HEK293T (cell line): ENCODE measurements at regions not wholly inside any gene's neighbourhood (a gene's known extent, or its start where the extent isn't known, plus 50 kb on each side); places are given as distances from the start of the nearest gene placed in this dataset.

ENCODE experiments used
- CTCF ChIA-PET: fragments of 350-600 bp; formaldehyde crosslinking; extraction: SDS; loops from one replicate; lab custom pipeline; 2021; ENCODE audit warnings: antibody characterized with exemption, inconsistent platforms; lab: Yijun Ruan, JAX
- POLR2A ChIA-PET: fragments of 350-600 bp; formaldehyde crosslinking; extraction: SDS; loops from one replicate; lab custom pipeline; 2020; ENCODE audit warnings: antibody characterized with exemption, inconsistent platforms; lab: Yijun Ruan, JAX
- DNase-seq: peaks from one replicate; pipeline ENCODE4 v3.0.0; 2012; ENCODE audit warnings: mixed read lengths; ENCODE audit errors: extremely low spot score
- ARNT ChIP-seq: fragments of 450-650 bp; IDR thresholded peaks from 2 replicates; pipeline ENCODE4 v1.6.1; 2017; ENCODE audit warnings: mild to moderate bottlenecking
- BHLHE40 ChIP-seq: fragments of 450-650 bp; IDR thresholded peaks from 2 replicates; pipeline ENCODE4 v1.6.1; 2016; ENCODE audit warnings: mild to moderate bottlenecking, moderate library complexity, borderline replicate concordance
- CTBP1 ChIP-seq: fragments of 450-650 bp; IDR thresholded peaks from 2 replicates; pipeline ENCODE4 v1.6.1; 2016; ENCODE audit warnings: borderline replicate concordance
- ELF4 ChIP-seq: fragments of 450-650 bp; IDR thresholded peaks from 2 replicates; pipeline ENCODE4 v1.6.1; 2017; ENCODE audit warnings: antibody characterized with exemption
- FOXA1 ChIP-seq: fragments of 450-650 bp; IDR thresholded peaks from 2 replicates; pipeline ENCODE4 v1.6.1; 2016; ENCODE audit warnings: mild to moderate bottlenecking
- FOXK2 ChIP-seq: fragments of 450-650 bp; IDR thresholded peaks from 2 replicates; pipeline ENCODE4 v1.6.1; 2016; ENCODE audit warnings: mild to moderate bottlenecking
- FOXM1 ChIP-seq: fragments of 450-650 bp; IDR thresholded peaks from 2 replicates; pipeline ENCODE4 v1.6.1; 2017; ENCODE audit warnings: mild to moderate bottlenecking, borderline replicate concordance
- HDGF ChIP-seq: fragments of 450-650 bp; IDR thresholded peaks from 2 replicates; pipeline ENCODE4 v1.6.1; 2017; ENCODE audit warnings: antibody characterized with exemption, borderline replicate concordance
- L3MBTL2 ChIP-seq: fragments of 450-650 bp; conservative IDR thresholded peaks from 2 replicates; pipeline ENCODE4 v1.6.1; 2016; ENCODE audit warnings: mild to moderate bottlenecking
- LEF1 ChIP-seq: fragments of 450-650 bp; IDR thresholded peaks from 2 replicates; pipeline ENCODE4 v1.6.1; 2017; ENCODE audit warnings: mild to moderate bottlenecking, borderline replicate concordance
- NFRKB ChIP-seq: fragments of 450-650 bp; IDR thresholded peaks from 2 replicates; pipeline ENCODE4 v1.6.1; 2016; ENCODE audit warnings: mild to moderate bottlenecking, moderate library complexity
- SP1 ChIP-seq: fragments of 450-650 bp; IDR thresholded peaks from 2 replicates; pipeline ENCODE4 v1.6.1; 2017
- SUZ12 ChIP-seq: fragments of 450-650 bp; IDR thresholded peaks from 2 replicates; pipeline ENCODE4 v1.6.1; 2016; ENCODE audit warnings: mild to moderate bottlenecking
- TARDBP ChIP-seq: fragments of 450-650 bp; IDR thresholded peaks from 2 replicates; pipeline ENCODE4 v1.6.1; 2016
- ZNF384 ChIP-seq: fragments of 450-650 bp; IDR thresholded peaks from 2 replicates; pipeline ENCODE4 v1.6.1; 2016
- TF ChIP-seq, protein P1 (sequence below): fragments of 450-650 bp; IDR thresholded peaks from 2 replicates; pipeline ENCODE4 v1.6.1; 2016

DNA sequence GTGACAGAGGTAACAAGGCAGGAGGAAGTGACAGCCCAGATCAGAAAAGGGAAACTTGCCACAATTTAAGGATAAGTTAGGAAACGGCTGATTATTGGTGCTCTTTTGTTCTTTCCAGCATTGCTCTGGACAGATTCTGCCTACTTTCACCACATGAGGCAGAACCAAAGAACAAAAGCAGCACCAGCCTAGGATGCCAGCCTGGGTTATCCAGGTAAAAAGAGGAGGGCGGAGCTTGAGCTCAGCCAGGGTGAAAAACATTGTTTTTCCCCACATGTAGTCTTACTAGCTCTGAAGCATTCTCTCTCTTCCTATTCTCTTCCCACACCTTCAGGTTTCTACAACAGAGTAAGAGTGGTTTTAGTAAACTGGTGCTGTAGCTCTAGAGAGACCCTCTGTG, 300.5 kb downstream of the TMX3 start:
- DNase-seq, result no peak
- ChIA-PET CTCF (no interaction called here), POLR2A (no interaction called here)
- TF ChIP-seq, protein P1, sequence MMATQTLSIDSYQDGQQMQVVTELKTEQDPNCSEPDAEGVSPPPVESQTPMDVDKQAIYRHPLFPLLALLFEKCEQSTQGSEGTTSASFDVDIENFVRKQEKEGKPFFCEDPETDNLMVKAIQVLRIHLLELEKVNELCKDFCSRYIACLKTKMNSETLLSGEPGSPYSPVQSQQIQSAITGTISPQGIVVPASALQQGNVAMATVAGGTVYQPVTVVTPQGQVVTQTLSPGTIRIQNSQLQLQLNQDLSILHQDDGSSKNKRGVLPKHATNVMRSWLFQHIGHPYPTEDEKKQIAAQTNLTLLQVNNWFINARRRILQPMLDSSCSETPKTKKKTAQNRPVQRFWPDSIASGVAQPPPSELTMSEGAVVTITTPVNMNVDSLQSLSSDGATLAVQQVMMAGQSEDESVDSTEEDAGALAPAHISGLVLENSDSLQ, result no peak
- no peak for TF ChIP-seq FOXM1
- TF ChIP-seq FOXA1, result no peak
- no peak for TF ChIP-seq SP1
- no peak for TF ChIP-seq LEF1
- no peak for TF ChIP-seq HDGF
- no peak for TF ChIP-seq ELF4

DNA sequence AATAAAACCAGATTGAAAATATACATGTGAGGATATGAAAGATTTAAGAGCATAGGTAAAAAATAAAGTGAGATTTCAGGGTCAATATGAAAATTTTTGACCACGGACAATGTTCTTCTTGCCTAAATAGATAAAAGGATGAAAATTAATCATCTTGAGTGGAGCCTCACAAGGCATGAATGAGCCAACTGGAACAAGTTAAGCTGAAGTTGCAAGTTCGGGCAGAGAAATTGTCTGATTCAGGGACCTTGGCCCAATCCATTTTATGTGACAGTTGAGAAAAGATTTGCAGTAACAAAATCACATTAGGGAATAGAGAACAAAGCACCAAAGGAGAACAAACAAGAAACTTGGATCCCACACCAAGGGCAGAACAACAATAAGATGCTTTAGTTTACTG, 305.3 kb downstream of the TMX3 start:
- DNase-seq, result no peak
- CTCF ChIA-PET, result no interaction called here
- POLR2A ChIA-PET, result no interaction called here
- no peak for TF ChIP-seq SUZ12
- TF ChIP-seq FOXA1, result no peak
- TF ChIP-seq SP1, result no peak
- no peak for TF ChIP-seq FOXK2
- no peak for TF ChIP-seq NFRKB
- TF ChIP-seq ARNT, result no peak
- no peak for TF ChIP-seq HDGF
- TF ChIP-seq BHLHE40, result no peak
- TF ChIP-seq CTBP1, result no peak
- TF ChIP-seq L3MBTL2, result no peak
- TF ChIP-seq, protein P1, result no peak
- no peak for TF ChIP-seq TARDBP
- TF ChIP-seq LEF1, result no peak
- TF ChIP-seq ELF4, result no peak
- TF ChIP-seq ZNF384, result no peak
- TF ChIP-seq FOXM1, result no peak

DNA sequence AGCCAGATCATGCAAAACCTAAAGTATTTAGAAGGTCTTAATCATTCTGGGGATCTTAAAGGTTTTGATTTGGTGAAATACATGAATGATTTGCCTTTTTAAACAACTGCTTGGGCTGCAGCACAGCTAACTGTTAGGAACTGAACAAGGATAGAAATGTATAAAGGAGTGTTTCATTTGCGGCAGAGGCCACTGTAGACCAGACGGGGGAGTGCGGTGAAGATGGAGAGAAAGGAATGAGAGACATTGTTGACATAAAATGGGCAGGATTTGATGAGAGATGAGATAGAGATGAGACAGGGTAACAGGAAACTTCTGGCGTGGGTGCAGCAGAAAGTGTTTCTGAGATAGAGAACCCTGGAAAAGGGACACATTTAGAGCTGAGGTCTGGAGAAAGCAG, 308.1 kb downstream of the TMX3 start:
- ChIA-PET CTCF (no interaction called here), POLR2A (interaction anchor here (0.6 kb wide), 1 partner anchor 98 kb away, joined by 3 read pairs; no protein-coding TSS in a partner anchor)
- TF ChIP-seq FOXK2, result no peak
- no peak for TF ChIP-seq FOXA1
- TF ChIP-seq, protein P1, result no peak
- TF ChIP-seq L3MBTL2, result no peak
- TF ChIP-seq FOXM1, result no peak
- TF ChIP-seq CTBP1, result no peak
- TF ChIP-seq LEF1, result no peak
- no peak for TF ChIP-seq NFRKB
- no peak for DNase-seq

DNA sequence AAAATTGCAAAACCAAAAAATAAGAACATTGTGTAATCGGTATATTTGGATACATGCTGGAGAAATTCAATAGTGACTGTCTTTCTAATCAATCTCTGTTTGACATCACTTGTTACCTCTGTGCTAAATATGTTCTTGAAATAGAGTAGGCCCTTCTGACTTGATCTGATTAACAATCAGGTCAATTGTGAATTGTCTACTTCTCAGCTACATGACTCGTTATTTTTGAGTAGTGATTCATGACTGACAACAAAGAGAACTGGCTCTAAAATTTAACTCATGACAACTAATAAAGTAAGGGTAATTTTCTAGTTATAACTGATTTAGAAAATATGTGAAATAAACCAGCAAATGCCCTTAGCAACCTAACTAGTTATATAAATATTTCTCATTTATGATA, 312.1 kb downstream of the TMX3 start:
- POLR2A ChIA-PET, result no interaction called here
- TF ChIP-seq CTBP1 (no peak), ELF4 (no peak), SP1 (no peak), LEF1 (no peak), FOXA1 (no peak), ARNT (no peak), L3MBTL2 (no peak), BHLHE40 (no peak)
- TF ChIP-seq, protein P1, result no peak
- CTCF ChIA-PET, result no interaction called here
- no peak for DNase-seq

DNA sequence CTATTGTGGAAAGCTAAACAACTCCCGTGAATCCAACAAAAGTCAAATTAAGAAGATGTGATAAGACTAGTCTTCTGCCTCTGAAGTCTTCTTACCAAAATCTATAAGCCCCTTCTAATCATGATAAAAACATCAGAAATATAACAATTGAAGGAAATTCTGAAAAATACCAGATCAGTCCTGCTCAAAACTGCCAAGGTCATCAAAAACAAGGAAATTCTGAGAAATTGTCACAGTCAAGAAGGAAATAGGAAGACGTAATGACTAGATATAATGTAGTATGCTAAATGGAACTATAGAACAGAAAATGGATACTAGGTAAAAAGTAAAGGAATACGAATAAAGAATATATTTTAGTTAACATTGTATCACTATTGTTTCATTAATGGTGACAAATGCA, 314.0 kb downstream of the TMX3 start:
- CTCF ChIA-PET, result no interaction called here
- TF ChIP-seq NFRKB (no peak), ARNT (no peak), HDGF (no peak), CTBP1 (no peak), FOXA1 (no peak), ELF4 (no peak), TARDBP (no peak), SUZ12 (no peak), BHLHE40 (no peak), L3MBTL2 (no peak), LEF1 (no peak), SP1 (no peak), ZNF384 (no peak), FOXK2 (no peak), FOXM1 (no peak)
- TF ChIP-seq, protein P1, result no peak
- POLR2A ChIA-PET, result no interaction called here
- no peak for DNase-seq

DNA sequence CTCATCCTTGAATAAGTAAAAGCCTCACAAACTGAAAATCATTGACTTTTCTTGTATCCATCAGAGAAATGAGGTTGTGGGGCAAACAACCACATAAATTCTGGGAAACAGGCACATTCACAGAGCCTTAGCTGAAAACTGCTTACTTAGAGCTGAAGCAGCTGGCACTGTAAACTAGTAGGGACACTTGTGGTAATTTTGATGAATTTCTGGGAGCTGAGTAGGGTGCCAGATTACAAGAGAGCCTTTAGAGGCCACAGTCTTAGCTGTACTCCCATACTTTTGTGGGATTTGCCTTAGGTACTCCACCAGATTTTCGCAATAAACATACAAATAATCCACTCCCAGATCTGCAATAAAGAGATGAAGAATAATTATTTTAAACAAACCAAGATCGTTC, 315.2 kb downstream of the TMX3 start:
- CTCF ChIA-PET, result no interaction called here
- POLR2A ChIA-PET, result no interaction called here
- TF ChIP-seq TARDBP, result no peak
- TF ChIP-seq L3MBTL2, result no peak
- TF ChIP-seq BHLHE40, result no peak
- no peak for TF ChIP-seq SP1
- TF ChIP-seq, protein P1, result no peak
- TF ChIP-seq ELF4, result no peak
- TF ChIP-seq FOXA1, result no peak
- DNase-seq, result no peak
